HG03571 (cell line): ENCODE measurements at regions not wholly inside any gene's neighbourhood (a gene's known extent, or its start where the extent isn't known, plus 50 kb on each side); places are given as distances from the start of the nearest gene placed in this dataset.
"Not testable (repeated sequence)": the region's sequence is repeated elsewhere in the genome, so short reads cannot be mapped to it uniquely, and the experiment has no call there.

Experiments used
- ATAC-seq: cut with Tn5 transposase; IDR thresholded peaks from one replicate; pipeline ENCODE4 v1.9.1; 2021; ENCODE audit not compliant: unreplicated experiment

GRCh38 chrX:22758807-22759481 lies 240.8 kb upstream of the DDX53 start:
- ATAC-seq: peak; percentile 99

- ATAC-seq: no peak
Measured at GRCh38 chrX:22760513-22761057, 239.2 kb upstream of the DDX53 start.

GRCh38 chrX:22788221-22788620 lies 211.5 kb upstream of the DDX53 start:
- no peak for ATAC-seq

- no peak for ATAC-seq
Measured at GRCh38 chrX:22795671-22796070, 204.1 kb upstream of the DDX53 start.

- ATAC-seq: no peak
Measured at GRCh38 chrX:22800360-22800759, 199.4 kb upstream of the DDX53 start.

- ATAC-seq: no peak
Measured at GRCh38 chrX:22800806-22801205, 199.0 kb upstream of the DDX53 start.

- ATAC-seq: no peak
Measured at GRCh38 chrX:22803353-22803752, 196.4 kb upstream of the DDX53 start.

GRCh38 chrX:22810876-22811275 lies 188.9 kb upstream of the DDX53 start:
- ATAC-seq: no peak

- no peak for ATAC-seq
Measured at GRCh38 chrX:22818061-22818460, 181.7 kb upstream of the DDX53 start.

- no peak for ATAC-seq
Measured at GRCh38 chrX:22855693-22856092, 144.1 kb upstream of the DDX53 start.

- ATAC-seq: no peak
Measured at GRCh38 chrX:22859642-22860041, 140.1 kb upstream of the DDX53 start.

GRCh38 chrX:22866801-22867200 lies 133.0 kb upstream of the DDX53 start:
- not testable (repeated sequence) for ATAC-seq

- ATAC-seq: no peak
Measured at GRCh38 chrX:22882543-22882942, 117.2 kb upstream of the DDX53 start.

GRCh38 chrX:22889819-22890218 lies 109.9 kb upstream of the DDX53 start:
- ATAC-seq: no peak

- no peak for ATAC-seq
Measured at GRCh38 chrX:22912616-22913015, 87.1 kb upstream of the DDX53 start.

- ATAC-seq: no peak
Measured at GRCh38 chrX:22922961-22923360, 76.8 kb upstream of the DDX53 start.

- ATAC-seq: no peak
Measured at GRCh38 chrX:22934640-22935039, 65.1 kb upstream of the DDX53 start.

- ATAC-seq: no peak
Measured at GRCh38 chrX:22944945-22945344, 54.8 kb upstream of the DDX53 start.
